GM13977 (cell line): ENCODE measurements at regions not wholly inside any gene's neighbourhood (a gene's known extent, or its start where the extent isn't known, plus 50 kb on each side); places are given as distances from the start of the nearest gene placed in this dataset.

Experiments
- DNase-seq: peaks from one replicate; pipeline ENCODE4 v3.0.0; 2012; ENCODE audit warnings: low spot score
- in situ Hi-C: fragments of 300-500 bp; cut with MboI; formaldehyde crosslinking; loops from one replicate; pipeline ENCODE4 v1.12.0; 2022; ENCODE audit warnings: low sequenced_read_pairs, low pct_unique_long_range_greater_than_20kb, mixed read lengths, inconsistent platforms; ENCODE audit not compliant: unreplicated experiment
- TF ChIP-seq, protein P1 (sequence below): IDR thresholded peaks from 2 replicates; pipeline ENCODE4 v1.5.1; 2012; ENCODE audit warnings: mild to moderate bottlenecking, control low read depth; ENCODE audit not compliant: insufficient read depth; ENCODE audit errors: extremely low read depth, missing control alignments

DNA sequence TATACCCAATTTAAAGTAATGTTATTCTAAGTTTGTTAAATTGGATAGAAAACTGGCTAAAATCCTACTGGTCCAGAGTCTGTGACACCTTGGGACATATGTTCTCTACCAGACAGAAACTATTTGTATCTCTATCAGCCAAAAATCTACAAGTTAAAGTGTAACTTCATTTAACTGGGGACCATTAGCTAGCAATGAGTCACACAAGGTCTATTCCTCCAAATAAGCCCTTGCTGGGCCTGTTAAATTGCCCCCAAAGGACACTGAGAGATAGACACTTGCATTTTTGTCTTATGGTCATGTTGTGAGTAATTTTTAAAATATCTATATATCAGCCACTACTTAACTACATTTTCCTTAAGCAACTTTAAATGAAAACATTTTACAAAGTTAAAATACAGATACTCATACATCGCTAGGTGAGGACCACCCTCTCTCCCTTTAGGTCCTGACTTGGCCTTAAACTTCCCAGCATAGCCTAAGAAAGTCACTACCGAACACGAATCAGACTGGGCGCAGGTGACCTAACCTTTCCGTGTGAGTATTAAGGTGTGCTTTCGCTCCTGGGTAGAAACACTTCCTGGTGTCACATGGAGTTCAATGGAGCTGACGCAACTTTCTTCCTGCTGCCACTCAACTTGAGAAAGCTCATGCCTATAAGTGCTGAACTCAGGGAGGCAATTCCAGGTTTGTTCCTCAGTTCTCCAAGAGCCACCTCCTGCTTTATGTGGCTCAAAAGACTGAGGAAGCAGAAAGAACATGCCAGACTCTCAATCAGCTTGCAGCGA, 249.1 kb downstream of the DIRAS2 start:
- no peak for DNase-seq
- in situ Hi-C loops = no loop called here
- TF ChIP-seq, protein P1, sequence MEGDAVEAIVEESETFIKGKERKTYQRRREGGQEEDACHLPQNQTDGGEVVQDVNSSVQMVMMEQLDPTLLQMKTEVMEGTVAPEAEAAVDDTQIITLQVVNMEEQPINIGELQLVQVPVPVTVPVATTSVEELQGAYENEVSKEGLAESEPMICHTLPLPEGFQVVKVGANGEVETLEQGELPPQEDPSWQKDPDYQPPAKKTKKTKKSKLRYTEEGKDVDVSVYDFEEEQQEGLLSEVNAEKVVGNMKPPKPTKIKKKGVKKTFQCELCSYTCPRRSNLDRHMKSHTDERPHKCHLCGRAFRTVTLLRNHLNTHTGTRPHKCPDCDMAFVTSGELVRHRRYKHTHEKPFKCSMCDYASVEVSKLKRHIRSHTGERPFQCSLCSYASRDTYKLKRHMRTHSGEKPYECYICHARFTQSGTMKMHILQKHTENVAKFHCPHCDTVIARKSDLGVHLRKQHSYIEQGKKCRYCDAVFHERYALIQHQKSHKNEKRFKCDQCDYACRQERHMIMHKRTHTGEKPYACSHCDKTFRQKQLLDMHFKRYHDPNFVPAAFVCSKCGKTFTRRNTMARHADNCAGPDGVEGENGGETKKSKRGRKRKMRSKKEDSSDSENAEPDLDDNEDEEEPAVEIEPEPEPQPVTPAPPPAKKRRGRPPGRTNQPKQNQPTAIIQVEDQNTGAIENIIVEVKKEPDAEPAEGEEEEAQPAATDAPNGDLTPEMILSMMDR = no peak

DNA sequence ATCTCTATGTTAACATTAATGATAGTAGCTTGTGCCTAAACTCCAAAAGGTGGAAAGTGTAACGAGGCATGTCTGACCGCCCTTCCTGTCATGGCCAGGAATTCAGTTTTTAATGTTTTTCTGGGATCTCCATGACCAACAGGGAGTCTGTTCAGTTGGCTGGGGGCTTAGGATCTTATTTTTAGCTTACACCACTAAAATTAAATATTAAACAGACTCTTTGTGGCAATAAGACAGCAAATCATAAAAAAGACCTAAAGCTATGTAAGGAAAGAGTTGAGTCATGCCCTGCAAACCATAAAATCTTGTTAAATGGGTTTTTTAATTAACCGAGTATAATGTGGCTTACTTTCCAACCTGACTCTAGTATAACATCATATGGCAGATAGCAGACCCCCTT, 247.8 kb downstream of the DIRAS2 start:
- no peak for DNase-seq
- in situ Hi-C loops = no loop called here
- TF ChIP-seq, protein P1 = no peak

DNA sequence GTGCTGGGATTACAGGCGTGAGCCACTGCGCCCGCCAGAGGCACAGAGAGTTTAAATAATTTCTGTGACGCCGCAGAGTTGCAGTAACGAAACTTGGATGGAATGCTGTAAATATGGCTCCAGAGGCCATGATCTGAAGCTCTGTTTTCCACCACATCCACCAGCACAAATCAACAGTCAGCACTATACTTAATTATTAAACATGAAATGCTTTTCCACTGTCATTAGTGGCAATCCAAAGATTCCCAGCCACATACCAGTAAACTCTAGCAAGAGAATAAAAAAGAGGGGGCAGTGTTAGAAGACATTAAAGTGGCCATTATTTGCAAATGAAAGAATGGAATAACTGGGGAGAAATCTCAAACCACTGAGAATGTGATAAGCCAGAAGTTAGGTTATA, 242.5 kb downstream of the DIRAS2 start:
- TF ChIP-seq, protein P1 = no peak
- DNase-seq = no peak
- in situ Hi-C loops = no loop called here

DNA sequence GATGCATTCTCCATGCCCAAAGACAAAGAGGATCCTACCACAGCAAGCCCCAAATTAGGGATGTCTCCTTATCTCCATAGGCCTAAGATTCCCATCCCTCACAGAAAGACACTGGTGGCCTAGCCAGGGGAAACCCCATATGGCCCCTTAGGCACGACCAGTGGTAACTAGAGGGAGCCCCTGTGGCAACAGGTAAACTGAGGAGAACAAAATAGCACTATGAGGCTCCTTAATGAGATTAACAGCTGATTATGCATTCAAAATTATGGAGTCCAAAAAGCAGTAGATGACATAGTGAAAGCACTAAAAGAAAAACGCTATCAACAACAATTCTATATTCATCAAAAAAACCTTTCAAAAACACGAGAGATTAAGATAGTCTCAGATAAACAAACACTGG, 234.0 kb downstream of the DIRAS2 start:
- in situ Hi-C loops = no loop called here
- TF ChIP-seq, protein P1 = no peak
- no peak for DNase-seq

DNA sequence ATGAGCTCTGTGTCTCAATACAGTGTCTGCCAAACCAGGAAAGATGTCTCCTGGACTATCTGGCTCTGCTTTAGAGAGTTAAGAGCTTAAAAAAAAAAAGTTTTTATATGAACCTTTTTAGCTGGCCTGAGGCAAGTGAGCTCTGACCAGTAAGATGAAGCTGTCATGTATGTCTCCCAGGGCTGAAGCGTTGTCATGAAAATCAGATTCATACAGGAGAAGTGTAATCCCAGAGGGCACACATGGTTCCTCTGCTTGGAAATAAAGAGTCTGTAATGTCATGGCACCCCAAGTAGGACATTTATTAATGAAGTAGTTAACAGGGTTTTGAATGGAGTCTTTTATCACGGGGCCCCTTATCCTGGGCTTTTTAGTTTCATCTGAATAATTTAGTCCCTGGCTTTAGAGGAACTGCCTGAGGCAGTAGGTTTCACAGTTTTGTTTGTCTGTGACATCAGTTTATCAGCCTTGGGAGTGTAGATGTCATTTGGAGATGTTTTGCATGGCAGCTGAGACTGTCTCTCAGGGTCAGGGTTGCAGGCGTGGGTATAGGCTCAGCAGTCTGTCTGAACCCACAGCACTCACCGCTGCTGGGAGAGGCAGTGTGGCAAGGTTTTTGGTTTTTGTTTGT, 223.3 kb downstream of the DIRAS2 start:
- TF ChIP-seq, protein P1 = no peak
- in situ Hi-C loops = no loop called here

DNA sequence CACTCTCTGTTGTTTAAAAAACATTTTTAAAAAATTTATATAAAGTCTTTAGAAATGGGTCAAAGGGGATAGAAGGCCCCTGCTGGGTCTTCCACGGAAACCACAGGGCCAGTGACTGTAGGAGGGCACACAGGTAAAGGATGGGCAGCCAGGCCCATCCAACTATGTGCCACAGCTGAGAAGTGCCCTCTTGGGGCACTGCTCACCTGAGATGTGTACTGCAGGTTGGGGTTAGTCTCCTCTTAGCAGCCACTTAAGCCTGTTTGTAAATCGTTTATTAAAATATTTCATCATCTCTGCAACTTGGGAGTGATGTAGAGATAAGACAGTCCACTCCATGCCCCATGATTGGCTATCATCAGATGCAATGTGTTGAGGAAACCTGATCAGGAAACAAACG, 222.4 kb downstream of the DIRAS2 start:
- no peak for DNase-seq
- TF ChIP-seq, protein P1 = no peak
- in situ Hi-C loops = no loop called here

More for the DNA sequence above, 223.3 kb downstream of the DIRAS2 start:
- no peak for DNase-seq
